GM12892 (cell line): ENCODE measurements at regions not wholly inside any gene's neighbourhood (a gene's known extent, or its start where the extent isn't known, plus 50 kb on each side); places are given as distances from the start of the nearest gene placed in this dataset.
"Not testable (repeated sequence)": the region's sequence is repeated elsewhere in the genome, so short reads cannot be mapped to it uniquely, and the experiment has no call there.

ENCODE experiments used
- POLR2A ChIP-seq: IDR thresholded peaks from 2 replicates; pipeline ENCODE4 v1.6.1; 2011; ENCODE audit warnings: low read depth, low read length, control low read depth
- POLR2AphosphoS5 ChIP-seq: IDR thresholded peaks from 2 replicates; pipeline ENCODE4 v1.6.1; 2011; ENCODE audit warnings: low read depth, low read length, control low read depth

GRCh38 chr1:120272242-120272641 is 95.9 kb upstream of the SEC22B start:
- not testable (repeated sequence) for TF ChIP-seq POLR2A, POLR2AphosphoS5
